ENCODE measurements at regions not wholly inside any gene's neighbourhood (a gene's known extent, or its start where the extent isn't known, plus 50 kb on each side); places are given as distances from the start of the nearest gene placed in this dataset.
"Not testable (repeated sequence)": the region's sequence is repeated elsewhere in the genome, so short reads cannot be mapped to it uniquely, and the experiment has no call there.

DNA sequence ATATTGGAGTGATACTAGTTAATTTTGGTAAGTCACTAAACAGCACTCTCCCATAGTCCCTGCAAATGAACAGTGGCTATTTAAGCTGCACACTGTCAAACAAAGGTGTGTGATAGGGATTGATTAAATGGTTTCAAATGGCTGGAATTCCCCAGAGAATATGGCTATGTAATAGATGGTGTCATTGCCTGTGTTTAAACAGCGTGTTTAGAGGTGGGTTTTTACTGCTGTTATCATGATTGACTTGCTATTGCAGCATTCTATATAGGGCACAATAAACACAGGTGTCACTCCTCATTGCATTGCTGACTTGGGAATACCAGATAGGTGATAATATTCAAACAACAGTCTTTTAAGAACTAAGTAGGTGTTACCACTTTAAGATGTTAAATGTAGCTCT lies 171.7 kb upstream of the MAN1A1 start:
- Mint-ChIP-seq H3K27ac (no peak overlapping the region), H3K4me1 (ENCODE audit: low read depth) (no peaks in the 10 kb centered on the region), H3K9me3 (no peaks in the 10 kb centered on the region), H3K36me3 (ENCODE audit: low read depth) (no peaks in the 10 kb centered on the region), H3K4me3 (no peak overlapping the region), H3K27me3 (ENCODE audit: low read depth) (peaks cover 28% of the 10 kb centered on the region)
- DNase-seq (ENCODE audit: low spot score): no peak

DNA sequence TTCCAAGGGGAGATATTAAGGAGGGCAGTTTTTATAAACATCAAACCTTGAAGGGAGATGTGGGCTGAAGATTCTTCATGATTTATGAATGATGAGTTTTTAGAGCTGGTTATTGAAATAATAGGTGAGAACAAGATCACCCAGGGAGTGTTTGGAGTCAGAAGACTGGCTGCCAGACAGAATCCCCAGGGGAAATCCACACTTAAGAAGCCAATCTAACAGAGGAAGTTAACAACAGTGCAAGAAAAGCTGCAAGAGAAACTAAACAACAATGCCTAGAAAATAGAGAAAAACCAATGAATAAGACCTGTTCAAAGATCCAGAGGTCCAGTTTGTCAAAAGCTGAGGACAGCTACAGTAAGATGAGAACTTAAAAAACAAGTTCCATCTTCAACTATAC lies 167.9 kb upstream of the MAN1A1 start:
- peaks cover 40% of the 10 kb centered on the region for H3K27me3 Mint-ChIP-seq (ENCODE audit: low read depth)
- no peak overlapping the region for H3K27ac Mint-ChIP-seq
- H3K4me1 Mint-ChIP-seq (ENCODE audit: low read depth): no peaks in the 10 kb centered on the region
- H3K4me3 Mint-ChIP-seq: no peak overlapping the region
- no peaks in the 10 kb centered on the region for H3K36me3 Mint-ChIP-seq (ENCODE audit: low read depth)
- no peaks in the 10 kb centered on the region for H3K9me3 Mint-ChIP-seq
- DNase-seq (ENCODE audit: low spot score): no peak

DNA sequence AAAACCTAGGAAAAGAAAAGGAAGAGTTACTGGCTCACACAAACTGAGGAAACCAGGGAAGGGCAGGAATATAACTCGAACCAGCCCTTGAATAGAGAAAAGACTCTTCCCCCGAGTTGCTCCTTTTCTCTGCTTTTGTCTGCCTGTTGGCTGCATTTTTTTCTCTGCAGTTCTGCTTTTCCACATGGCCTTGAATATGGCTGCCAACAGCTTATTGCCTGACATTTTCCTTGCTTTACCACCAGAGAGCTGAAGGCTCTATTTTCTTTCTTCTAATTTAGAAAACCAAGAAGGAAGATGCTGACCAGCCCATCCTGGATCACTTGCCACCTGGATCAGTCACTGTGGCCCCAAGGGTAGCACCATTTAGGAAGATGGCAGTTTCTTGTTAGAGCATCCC lies 164.8 kb upstream of the MAN1A1 start:
- H3K27ac Mint-ChIP-seq: no peak overlapping the region
- H3K36me3 Mint-ChIP-seq (ENCODE audit: low read depth): no peaks in the 10 kb centered on the region
- no peaks in the 10 kb centered on the region for H3K4me1 Mint-ChIP-seq (ENCODE audit: low read depth)
- peaks cover 49% of the 10 kb centered on the region for H3K27me3 Mint-ChIP-seq (ENCODE audit: low read depth)
- H3K4me3 Mint-ChIP-seq: no peak overlapping the region
- no peaks in the 10 kb centered on the region for H3K9me3 Mint-ChIP-seq
- no peak for DNase-seq (ENCODE audit: low spot score)

DNA sequence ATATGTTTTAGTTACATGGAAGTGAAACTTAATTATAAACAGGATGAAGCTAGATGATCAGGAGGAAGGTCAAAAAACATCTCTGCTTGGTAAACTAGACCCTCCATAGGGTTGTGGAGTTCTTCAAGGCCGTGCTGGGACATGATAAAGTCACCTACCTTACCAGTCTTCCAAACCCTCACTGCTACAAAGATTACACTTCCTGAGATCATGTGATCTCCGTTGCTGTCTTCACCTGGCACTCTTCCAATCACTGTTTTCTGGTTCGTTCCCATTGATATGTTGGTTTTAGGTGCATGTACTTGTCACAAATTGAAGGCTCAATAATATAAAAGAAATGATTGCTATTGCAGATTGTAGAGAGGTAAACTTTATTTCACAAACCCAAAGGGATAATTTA lies 161.5 kb upstream of the MAN1A1 start:
- Mint-ChIP-seq H3K4me3 (no peak overlapping the region), H3K27ac (no peak overlapping the region), H3K27me3 (ENCODE audit: low read depth) (peaks cover 54% of the 10 kb centered on the region), H3K4me1 (ENCODE audit: low read depth) (no peaks in the 10 kb centered on the region), H3K9me3 (no peaks in the 10 kb centered on the region), H3K36me3 (ENCODE audit: low read depth) (no peaks in the 10 kb centered on the region)
- no peak for DNase-seq (ENCODE audit: low spot score)

DNA sequence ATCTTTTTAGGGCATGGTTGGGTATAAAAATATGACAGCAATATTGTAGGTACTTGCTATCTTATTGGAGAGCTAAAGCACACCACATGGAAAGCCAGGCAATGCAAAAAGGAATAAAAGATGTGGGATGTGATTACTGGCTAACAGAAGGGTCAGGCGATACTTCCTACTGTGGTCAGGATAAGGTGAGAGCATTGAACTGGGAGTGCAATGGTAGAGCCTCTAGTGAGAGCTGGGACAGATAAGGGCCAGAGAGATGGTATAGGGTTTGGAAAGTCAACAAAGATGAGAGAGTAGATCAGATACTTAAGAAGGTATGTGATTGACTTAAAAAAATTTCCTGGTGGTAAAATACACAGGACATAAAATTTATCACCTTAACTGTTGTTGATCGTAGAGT lies 160.7 kb upstream of the MAN1A1 start:
- peaks cover 49% of the 10 kb centered on the region for H3K27me3 Mint-ChIP-seq (ENCODE audit: low read depth)
- no peaks in the 10 kb centered on the region for H3K4me1 Mint-ChIP-seq (ENCODE audit: low read depth)
- H3K36me3 Mint-ChIP-seq (ENCODE audit: low read depth): no peaks in the 10 kb centered on the region

DNA sequence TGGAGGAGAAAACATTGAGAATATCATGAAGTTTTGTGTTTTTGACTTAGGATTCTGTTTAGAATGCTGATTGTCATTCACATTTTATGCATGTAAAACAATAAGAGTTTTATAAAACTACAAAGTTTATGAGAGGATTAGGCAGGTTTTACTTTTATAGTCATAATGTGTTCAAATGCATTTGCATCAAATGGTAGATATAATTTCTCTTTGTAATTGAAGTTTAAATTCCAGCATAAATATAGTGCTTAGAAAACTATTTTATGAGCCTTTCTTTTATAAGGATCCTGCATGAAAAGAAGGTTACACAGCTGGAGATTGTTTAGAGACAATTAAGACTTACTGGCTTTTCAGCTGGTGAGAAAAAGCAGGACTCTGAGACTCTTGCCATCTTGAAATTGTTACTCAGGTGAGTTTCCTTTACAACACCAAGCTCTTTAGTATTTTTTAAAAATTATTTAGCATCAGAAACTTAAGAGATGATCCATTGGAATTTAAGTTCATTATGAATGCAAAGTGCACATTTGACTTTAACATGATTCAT lies 157.1 kb upstream of the MAN1A1 start:
- Mint-ChIP-seq H3K36me3 (ENCODE audit: low read depth) (no peaks in the 10 kb centered on the region), H3K4me1 (ENCODE audit: low read depth) (peaks cover 2% of the 10 kb centered on the region), H3K27me3 (ENCODE audit: low read depth) (peaks cover 43% of the 10 kb centered on the region), H3K9me3 (no peaks in the 10 kb centered on the region), H3K4me3 (no peak overlapping the region), H3K27ac (no peak overlapping the region)
- DNase-seq (ENCODE audit: low spot score): no peak

More for the DNA sequence above, 160.7 kb upstream of the MAN1A1 start:
- Mint-ChIP-seq H3K4me3 (no peak overlapping the region), H3K27ac (no peak overlapping the region), H3K9me3 (no peaks in the 10 kb centered on the region)
- no peak for DNase-seq (ENCODE audit: low spot score)

DNA sequence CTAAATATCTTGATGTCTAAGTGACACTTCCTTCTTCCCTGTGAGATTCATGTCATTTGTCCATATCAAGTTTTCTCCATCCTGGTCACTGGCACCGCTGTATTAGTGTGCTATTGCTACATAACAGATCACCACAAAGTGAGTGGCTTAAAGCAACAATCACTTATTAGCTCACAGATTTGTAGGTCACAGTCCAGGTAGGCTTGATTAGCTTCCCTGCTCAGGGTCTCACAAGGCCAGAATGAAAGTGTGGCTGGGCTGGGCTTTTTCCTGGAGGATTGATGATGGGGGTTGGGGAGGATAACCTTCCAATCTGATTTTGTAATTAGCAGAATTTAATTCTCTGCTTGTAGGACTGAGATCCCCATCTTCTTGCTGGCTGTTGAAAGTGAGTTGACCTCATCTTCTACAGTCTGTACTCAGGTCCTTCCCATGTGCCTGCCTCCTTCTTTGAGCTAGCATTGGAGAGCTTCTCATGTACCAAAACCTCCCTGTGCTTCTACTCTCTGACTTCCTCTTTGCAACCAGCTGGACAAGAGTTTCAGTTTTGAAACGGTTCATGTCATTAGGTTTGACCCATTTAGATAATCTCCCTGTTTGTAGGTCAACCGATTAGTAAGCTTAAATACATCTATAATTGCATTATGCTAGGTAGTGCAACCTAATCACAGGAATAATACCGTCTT lies 152.4 kb upstream of the MAN1A1 start:
- peaks cover 16% of the 10 kb centered on the region for H3K27me3 Mint-ChIP-seq (ENCODE audit: low read depth)
- H3K9me3 Mint-ChIP-seq: no peaks in the 10 kb centered on the region
- H3K4me3 Mint-ChIP-seq: no peak overlapping the region

DNA sequence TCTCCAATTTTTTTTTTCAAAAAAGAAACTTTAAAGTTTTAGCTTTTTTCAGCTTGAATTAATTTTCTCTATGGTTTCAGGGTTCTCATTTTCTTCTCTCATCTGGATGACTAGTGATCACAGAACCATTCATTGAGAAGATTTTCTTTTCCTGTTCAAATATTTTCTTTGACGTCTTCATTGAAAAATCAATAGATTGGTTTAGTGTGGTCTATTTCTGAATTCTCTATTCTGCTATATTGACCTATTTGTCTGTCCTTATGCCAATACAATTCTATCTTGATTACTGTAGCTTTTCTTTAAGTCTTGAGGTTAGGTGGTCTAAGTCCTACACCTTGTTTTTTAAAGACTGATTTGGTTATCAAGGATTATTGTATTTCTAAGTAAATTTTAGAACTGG lies 150.2 kb upstream of the MAN1A1 start:
- Mint-ChIP-seq H3K4me1 (ENCODE audit: low read depth) (peaks cover 2% of the 10 kb centered on the region), H3K27ac (no peak overlapping the region), H3K4me3 (no peak overlapping the region), H3K9me3 (no peaks in the 10 kb centered on the region), H3K36me3 (ENCODE audit: low read depth) (no peaks in the 10 kb centered on the region), H3K27me3 (ENCODE audit: low read depth) (peaks cover 15% of the 10 kb centered on the region)
- no peak for DNase-seq (ENCODE audit: low spot score)

More for the DNA sequence above, 152.4 kb upstream of the MAN1A1 start:
- Mint-ChIP-seq H3K36me3 (ENCODE audit: low read depth) (no peaks in the 10 kb centered on the region), H3K27ac (no peak overlapping the region), H3K4me1 (ENCODE audit: low read depth) (peaks cover 2% of the 10 kb centered on the region)
- DNase-seq (ENCODE audit: low spot score): no peak

DNA sequence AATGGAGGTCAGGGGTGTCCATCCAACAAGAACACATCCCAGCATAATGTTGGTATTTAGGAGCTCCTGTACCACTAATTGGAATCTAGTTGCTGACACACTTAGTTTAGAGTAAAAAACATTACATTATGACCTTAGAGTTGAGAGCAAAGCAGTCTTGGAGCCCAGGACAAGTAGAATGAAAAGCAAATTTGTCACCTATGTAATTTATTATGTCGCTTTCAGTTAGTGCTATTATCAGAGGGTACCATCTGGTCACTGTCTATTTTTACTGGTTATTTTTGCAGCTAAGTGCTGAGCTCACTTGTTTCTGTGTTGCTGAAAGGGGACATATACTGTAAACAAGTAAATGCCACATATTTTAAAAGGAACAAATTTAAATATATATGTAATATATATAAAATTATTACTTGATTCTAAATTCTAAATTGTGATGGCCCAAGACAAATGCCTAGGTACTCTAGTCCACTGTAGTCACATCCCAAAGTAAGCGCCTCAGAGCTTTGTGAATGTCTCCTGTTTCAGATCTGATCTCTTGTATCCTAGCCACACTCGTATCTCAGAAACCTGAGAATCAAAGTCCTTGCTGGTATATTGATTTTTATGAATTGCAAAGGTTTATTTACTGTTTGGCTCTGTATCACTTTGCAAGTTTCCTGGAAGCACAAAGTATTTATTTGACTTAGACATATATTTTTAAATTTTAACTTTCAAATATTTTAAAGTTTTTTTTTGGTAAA lies 148.6 kb upstream of the MAN1A1 start:
- no peak overlapping the region for H3K4me3 Mint-ChIP-seq
- H3K9me3 Mint-ChIP-seq: no peaks in the 10 kb centered on the region
- H3K36me3 Mint-ChIP-seq (ENCODE audit: low read depth): no peaks in the 10 kb centered on the region
- H3K4me1 Mint-ChIP-seq (ENCODE audit: low read depth): peaks cover 4% of the 10 kb centered on the region
- peaks cover 26% of the 10 kb centered on the region for H3K27me3 Mint-ChIP-seq (ENCODE audit: low read depth)
- no peak overlapping the region for H3K27ac Mint-ChIP-seq
- DNase-seq (ENCODE audit: low spot score): no peak

DNA sequence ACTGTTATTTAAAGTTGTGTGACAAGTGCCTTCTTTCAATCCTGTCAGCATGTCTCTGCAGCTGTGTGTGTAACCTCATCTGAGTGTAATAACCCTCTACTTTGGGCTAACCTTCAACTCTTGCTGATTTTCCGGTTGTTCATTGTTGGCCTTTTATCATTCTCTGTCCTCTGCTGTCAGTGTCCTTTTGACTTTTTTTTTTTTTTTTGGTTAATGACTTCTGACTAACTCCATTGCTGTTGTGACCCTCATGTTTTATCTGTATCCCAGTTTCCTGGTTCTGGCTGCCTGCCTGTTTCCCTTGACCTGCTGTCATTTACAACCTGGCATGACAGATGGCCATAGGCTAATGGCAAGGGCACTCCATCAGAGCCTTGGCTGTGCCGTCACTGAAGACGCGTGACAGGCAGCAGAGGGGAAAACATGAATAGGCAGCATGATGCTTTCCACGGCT lies 145.7 kb upstream of the MAN1A1 start:
- peaks cover 15% of the 10 kb centered on the region for H3K9me3 Mint-ChIP-seq
- H3K27me3 Mint-ChIP-seq (ENCODE audit: low read depth): peaks cover 32% of the 10 kb centered on the region
- no peak overlapping the region for H3K4me3 Mint-ChIP-seq
- H3K27ac Mint-ChIP-seq: no peak overlapping the region
- H3K4me1 Mint-ChIP-seq (ENCODE audit: low read depth): peaks cover 7% of the 10 kb centered on the region
- no peak for DNase-seq (ENCODE audit: low spot score)
- peaks cover 4% of the 10 kb centered on the region for H3K36me3 Mint-ChIP-seq (ENCODE audit: low read depth)

DNA sequence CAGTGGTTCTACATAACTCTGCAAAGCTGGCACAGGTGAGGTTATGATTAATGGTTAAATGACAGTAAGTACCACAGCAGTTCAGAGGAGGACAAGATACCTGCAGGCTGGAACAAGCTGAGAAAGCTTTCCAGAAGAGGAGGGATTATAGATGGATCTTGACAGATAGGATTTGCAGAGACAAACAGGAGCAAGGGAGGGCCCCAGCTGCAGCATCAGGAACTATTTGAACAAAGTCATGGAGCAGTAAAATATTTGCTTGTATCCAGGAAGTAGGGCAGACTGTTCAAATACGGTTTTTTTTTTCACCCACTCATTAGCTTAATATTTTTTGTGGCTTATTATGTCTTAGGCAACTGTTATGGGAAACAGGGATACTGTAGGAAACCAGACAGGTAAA lies 144.4 kb upstream of the MAN1A1 start:
- H3K4me3 Mint-ChIP-seq: no peak overlapping the region
- H3K9me3 Mint-ChIP-seq: peaks cover 15% of the 10 kb centered on the region
- H3K36me3 Mint-ChIP-seq (ENCODE audit: low read depth): peaks cover 7% of the 10 kb centered on the region
- peaks cover 29% of the 10 kb centered on the region for H3K27me3 Mint-ChIP-seq (ENCODE audit: low read depth)
- no peak overlapping the region for H3K27ac Mint-ChIP-seq
- DNase-seq (ENCODE audit: low spot score): no peak
- peaks cover 18% of the 10 kb centered on the region for H3K4me1 Mint-ChIP-seq (ENCODE audit: low read depth)

DNA sequence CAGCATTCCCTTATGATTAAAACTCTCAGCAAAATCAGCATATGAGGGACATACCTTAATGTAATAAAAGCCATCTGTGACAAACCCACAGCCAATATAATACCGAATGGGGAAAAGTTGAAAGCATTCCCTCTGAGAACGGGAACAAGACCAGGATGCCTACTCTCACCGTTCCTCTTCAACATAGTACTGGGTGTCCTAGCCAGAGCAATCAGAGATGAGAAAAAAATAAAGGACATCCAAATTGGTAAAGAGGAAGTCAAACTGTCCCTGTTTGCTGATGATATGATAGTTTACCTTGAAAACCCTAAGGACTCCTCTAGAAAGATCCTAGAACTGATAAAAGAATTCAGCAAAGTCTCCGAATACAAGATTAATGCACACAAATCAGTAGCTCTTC lies 141.6 kb upstream of the MAN1A1 start:
- H3K4me3 Mint-ChIP-seq; DNase-seq (ENCODE audit: low spot score); H3K27ac Mint-ChIP-seq: not testable (repeated sequence)
- peaks cover 20% of the 10 kb centered on the region for H3K4me1 Mint-ChIP-seq (ENCODE audit: low read depth)
- H3K9me3 Mint-ChIP-seq: peaks cover 19% of the 10 kb centered on the region
- peaks cover 31% of the 10 kb centered on the region for H3K27me3 Mint-ChIP-seq (ENCODE audit: low read depth)
- H3K36me3 Mint-ChIP-seq (ENCODE audit: low read depth): peaks cover 11% of the 10 kb centered on the region

DNA sequence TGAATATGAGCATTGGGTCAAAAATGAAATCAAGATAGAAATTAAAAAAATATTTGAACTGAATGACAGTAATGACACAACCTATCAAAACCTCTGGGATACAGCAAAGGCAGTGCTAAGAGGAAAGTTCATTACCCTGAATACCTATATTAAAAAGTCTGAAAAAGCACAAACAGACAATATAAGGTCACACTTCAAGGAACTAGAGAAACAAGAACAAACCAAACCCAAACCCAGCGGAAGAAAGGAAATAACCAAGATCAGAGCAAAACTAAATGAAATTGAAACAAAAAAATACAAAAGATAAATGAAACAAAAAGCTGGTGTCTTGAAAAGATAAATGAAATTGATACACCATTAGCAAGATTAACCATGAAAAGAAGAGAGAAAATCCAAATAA lies 140.5 kb upstream of the MAN1A1 start:
- H3K36me3 Mint-ChIP-seq (ENCODE audit: low read depth): peaks cover 11% of the 10 kb centered on the region
- not testable (repeated sequence) for DNase-seq (ENCODE audit: low spot score)
- H3K27ac Mint-ChIP-seq: peak overlapping the region; percentile 84
- peaks cover 20% of the 10 kb centered on the region for H3K4me1 Mint-ChIP-seq (ENCODE audit: low read depth)
- peaks cover 35% of the 10 kb centered on the region for H3K27me3 Mint-ChIP-seq (ENCODE audit: low read depth)
- H3K4me3 Mint-ChIP-seq: peak overlapping the region; percentile 55
- H3K9me3 Mint-ChIP-seq: peaks cover 19% of the 10 kb centered on the region

DNA sequence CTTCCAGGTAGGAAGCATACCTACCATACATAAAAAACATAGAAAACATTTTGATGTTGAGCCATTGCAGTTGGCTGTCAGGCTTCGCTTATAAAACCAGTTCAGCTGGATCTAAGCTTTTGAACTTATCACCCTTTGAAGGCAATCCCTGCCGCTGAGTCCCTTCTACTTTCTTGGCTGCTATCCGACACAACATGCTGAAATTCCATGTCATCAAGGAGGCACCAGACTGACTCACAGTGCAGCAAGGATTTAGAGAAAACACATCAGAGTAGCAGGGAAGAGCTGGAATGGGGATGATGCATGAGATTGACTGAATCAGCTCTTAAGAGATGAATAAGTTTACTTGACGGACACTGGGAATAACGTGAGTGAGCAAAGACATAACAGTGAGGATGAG lies 135.0 kb upstream of the MAN1A1 start:
- peaks cover 19% of the 10 kb centered on the region for H3K27me3 Mint-ChIP-seq (ENCODE audit: low read depth)
- H3K4me1 Mint-ChIP-seq (ENCODE audit: low read depth): peaks cover 7% of the 10 kb centered on the region
- no peak overlapping the region for H3K27ac Mint-ChIP-seq
- peaks cover 4% of the 10 kb centered on the region for H3K9me3 Mint-ChIP-seq
- H3K36me3 Mint-ChIP-seq (ENCODE audit: low read depth): peaks cover 4% of the 10 kb centered on the region
- no peak overlapping the region for H3K4me3 Mint-ChIP-seq
- DNase-seq (ENCODE audit: low spot score): no peak
